Right atrium auricular region (tissue), 2 donors: ENCODE measurements at regions not wholly inside any gene's neighbourhood (a gene's known extent, or its start where the extent isn't known, plus 50 kb on each side); places are given as distances from the start of the nearest gene placed in this dataset.
"Not testable (repeated sequence)": the region's sequence is repeated elsewhere in the genome, so short reads cannot be mapped to it uniquely, and the experiment has no call there.

Experiments used
- DNase-seq: peaks from one replicate; pipeline ENCODE4 v3.0.0-alpha.2; 2019; ENCODE audit warnings: low spot score
- H3K27ac ChIP-seq, 2 donors: fragments of 200-600 bp; sonication (generic); 1 replicate in 1 of 2; 2 replicates in 1 of 2; pipeline ENCODE4 v1.5.1; 2016 to 2019
- H3K27me3 ChIP-seq, 2 donors: fragments of 200-600 bp; sonication (generic); one replicate each; pipeline versions ENCODE4 v1.5.1 to v1.6.0; 2017 to 2019
- H3K36me3 ChIP-seq: fragments of 200-600 bp; sonication (generic); one replicate; pipeline ENCODE4 v1.5.1; 2016
- H3K4me1 ChIP-seq, 2 donors: fragments of 200-600 bp; sonication (generic); one replicate each; pipeline versions ENCODE4 v1.5.1 to v1.6.0; 2017 to 2019
- H3K4me3 ChIP-seq, 2 donors: fragments of 200-600 bp; sonication (generic); 1 replicate in 1 of 2; 2 replicates in 1 of 2; pipeline ENCODE4 v1.5.1; 2017 to 2019; ENCODE audit warnings: mild to moderate bottlenecking in 1 of 2, moderate library complexity in 1 of 2
- H3K9me3 ChIP-seq, 2 donors: fragments of 200-600 bp; sonication (generic); one replicate each; pipeline ENCODE4 v1.5.1; 2019
- CTCF ChIP-seq, 2 donors: fragments of 200-600 bp; sonication (generic); IDR thresholded peaks; one replicate each; pipeline ENCODE4 v1.5.1; 2019; ENCODE audit warnings: antibody characterized with exemption in 2 of 2

GRCh38 chr7:116403265-116403664, 96.3 kb upstream of the CAV2 start:
- peaks cover 0 to 3% of the 10 kb centered on the region in 2 donors for H3K9me3 ChIP-seq
- no peak for DNase-seq
- no peaks in the 10 kb centered on the region for H3K36me3 ChIP-seq
- H3K4me1 ChIP-seq, result peaks cover 0 to 36% of the 10 kb centered on the region in 2 donors
- no peak overlapping the region for H3K4me3 ChIP-seq
- no peaks in the 10 kb centered on the region for H3K27me3 ChIP-seq
- TF ChIP-seq CTCF (IDR thresholded peaks at IDR 0.05), result no peak
- H3K27ac ChIP-seq, result peak overlapping the region in 1 of 2 donors; percentile 41

- no peaks in the 10 kb centered on the region for H3K27me3 ChIP-seq
- no peaks in the 10 kb centered on the region for H3K9me3 ChIP-seq
- H3K4me1 ChIP-seq, result peaks cover 0 to 31% of the 10 kb centered on the region in 2 donors
- no peaks in the 10 kb centered on the region for H3K36me3 ChIP-seq
- no peak overlapping the region for H3K27ac ChIP-seq
- no peak for TF ChIP-seq CTCF (IDR thresholded peaks at IDR 0.05)
- H3K4me3 ChIP-seq, result no peak overlapping the region
- no peak for DNase-seq
Observed at GRCh38 chr7:116404389-116404788, 95.1 kb upstream of the CAV2 start.

- Histone ChIP-seq H3K4me3 (no peak overlapping the region), H3K36me3 (no peaks in the 10 kb centered on the region), H3K27me3 (no peaks in the 10 kb centered on the region), H3K9me3 (no peaks in the 10 kb centered on the region), H3K4me1 (peaks cover 0 to 22% of the 10 kb centered on the region in 2 donors), H3K27ac (no peak overlapping the region)
- no peak for DNase-seq
- TF ChIP-seq CTCF (IDR thresholded peaks at IDR 0.05), result no peak
Observed at GRCh38 chr7:116405810-116406209, 93.7 kb upstream of the CAV2 start.

- DNase-seq, result no peak
- H3K27me3 ChIP-seq, result no peaks in the 10 kb centered on the region
- no peaks in the 10 kb centered on the region for H3K36me3 ChIP-seq
- no peak for TF ChIP-seq CTCF (IDR thresholded peaks at IDR 0.05)
- H3K9me3 ChIP-seq, result no peaks in the 10 kb centered on the region
- no peak overlapping the region for H3K27ac ChIP-seq
- H3K4me3 ChIP-seq, result no peak overlapping the region
- H3K4me1 ChIP-seq, result peaks cover 0 to 22% of the 10 kb centered on the region in 2 donors
Observed at GRCh38 chr7:116407165-116407564, 92.4 kb upstream of the CAV2 start.

GRCh38 chr7:116408166-116408565, 91.4 kb upstream of the CAV2 start:
- Histone ChIP-seq H3K9me3 (no peaks in the 10 kb centered on the region), H3K4me3 (no peak overlapping the region), H3K36me3 (no peaks in the 10 kb centered on the region), H3K27ac (no peak overlapping the region), H3K27me3 (no peaks in the 10 kb centered on the region), H3K4me1 (peaks cover 0 to 18% of the 10 kb centered on the region in 2 donors)
- no peak for TF ChIP-seq CTCF (IDR thresholded peaks at IDR 0.05)
- DNase-seq, result no peak

GRCh38 chr7:116408831-116409453, 90.6 kb upstream of the CAV2 start:
- DNase-seq, result not testable (repeated sequence)

GRCh38 chr7:116410694-116411093, 88.8 kb upstream of the CAV2 start:
- not testable (repeated sequence) for H3K27ac ChIP-seq, H3K4me1 ChIP-seq, DNase-seq, H3K36me3 ChIP-seq, H3K4me3 ChIP-seq, H3K27me3 ChIP-seq, H3K9me3 ChIP-seq

More at GRCh38 chr7:116408831-116409453, 90.6 kb upstream of the CAV2 start:
- not testable (repeated sequence) for H3K9me3 ChIP-seq, H3K36me3 ChIP-seq, H3K27me3 ChIP-seq, H3K4me1 ChIP-seq, H3K4me3 ChIP-seq, H3K27ac ChIP-seq
